Tibial nerve (tissue), 4 donors: ENCODE measurements at regions not wholly inside any gene's neighbourhood (a gene's known extent, or its start where the extent isn't known, plus 50 kb on each side); places are given as distances from the start of the nearest gene placed in this dataset.

Experiments used
- DNase-seq, 2 donors: peaks; one replicate each; pipeline ENCODE4 v3.0.0-alpha.2; 2019; ENCODE audit warnings: low spot score in 2 of 2
- H3K27ac ChIP-seq, 4 donors: fragments of 200-600 bp; sonication (generic) in 3 of 4; one replicate each; pipeline ENCODE4 v1.5.1; 2017 to 2019; ENCODE audit warnings: mild to moderate bottlenecking in 1 of 4
- H3K27me3 ChIP-seq, 2 donors: fragments of 200-600 bp; sonication (generic) in 1 of 2; one replicate each; pipeline versions ENCODE4 v1.5.1 to v1.6.0; 2017 to 2019
- H3K36me3 ChIP-seq, 3 donors: fragments of 200-600 bp; sonication (generic); one replicate each; pipeline ENCODE4 v1.5.1; 2018 to 2019
- H3K4me1 ChIP-seq, 4 donors: fragments of 200-600 bp; sonication (generic) in 3 of 4; one replicate each; pipeline ENCODE4 v1.5.1; 2017 to 2019
- H3K4me3 ChIP-seq, 4 donors: fragments of 200-600 bp; sonication (generic) in 3 of 4; one replicate each; pipeline ENCODE4 v1.5.1; 2017 to 2019; ENCODE audit warnings: mild to moderate bottlenecking in 1 of 4, moderate library complexity in 1 of 4
- H3K9me3 ChIP-seq, 4 donors: fragments of 200-600 bp; sonication (generic) in 3 of 4; one replicate each; pipeline ENCODE4 v1.5.1; 2017 to 2019
- CTCF ChIP-seq, 5 experiments: fragments of 200-600 bp in 3 of 5; fragments of 450-650 bp in 2 of 5; sonication (generic) in 3 of 5; IDR thresholded peaks; one replicate each; pipeline ENCODE4 v1.5.1; 2016 to 2019; ENCODE audit warnings: antibody characterized with exemption in 5 of 5, mild to moderate bottlenecking in 3 of 5, moderate library complexity in 2 of 5
- EP300 ChIP-seq, 2 donors: sonication (generic); formaldehyde crosslinking; IDR thresholded peaks; one replicate each; pipeline ENCODE4 v1.6.1; 2017; ENCODE audit warnings: antibody characterized with exemption in 2 of 2, mild to moderate bottlenecking in 1 of 2
- POLR2A ChIP-seq, 2 donors: fragments of 450-650 bp; IDR thresholded peaks; one replicate each; pipeline ENCODE4 v1.6.1; 2017; ENCODE audit warnings: antibody characterized with exemption in 2 of 2, mild to moderate bottlenecking in 2 of 2, moderate library complexity in 2 of 2
- WGBS, 2 donors: methylation state at CpG; one replicate each; pipeline ENCODE4 v1.1.5; 2018; 5-methylcytosine and 5-hydroxymethylcytosine counted together

GRCh38 chr13:34166406-34166805 is 348.5 kb downstream of the RFC3 start:
- Histone ChIP-seq H3K4me1 (peaks cover 0 to 19% (median 9%) of the 10 kb centered on the region in 4 donors), H3K27ac (no peak overlapping the region), H3K36me3 (no peaks in the 10 kb centered on the region), H3K4me3 (no peak overlapping the region), H3K9me3 (no peaks in the 10 kb centered on the region), H3K27me3 (no peaks in the 10 kb centered on the region)
- TF ChIP-seq EP300 (IDR thresholded peaks at IDR 0.05), result no peak
- WGBS, 2 donors, result 95 to 97% methylated on average over 2 of the region's 2 CpGs
- DNase-seq, result no peak

GRCh38 chr13:34167347-34167746 is 349.4 kb downstream of the RFC3 start:
- H3K4me1 ChIP-seq, result peaks cover 0 to 11% (median 5%) of the 10 kb centered on the region in 4 donors
- H3K27ac ChIP-seq, result no peak overlapping the region
- TF ChIP-seq CTCF (IDR thresholded peaks at IDR 0.05) (no peak), POLR2A (IDR thresholded peaks at IDR 0.05) (no peak), EP300 (IDR thresholded peaks at IDR 0.05) (no peak)
- H3K36me3 ChIP-seq, result no peaks in the 10 kb centered on the region
- H3K9me3 ChIP-seq, result no peaks in the 10 kb centered on the region
- H3K27me3 ChIP-seq, result no peaks in the 10 kb centered on the region
- no peak overlapping the region for H3K4me3 ChIP-seq
- no peak for DNase-seq
- 37 to 52% methylated on average over 2 of the region's 2 CpGs for WGBS, 2 donors

- TF ChIP-seq EP300 (IDR thresholded peaks at IDR 0.05), result no peak
- no peak for TF ChIP-seq POLR2A (IDR thresholded peaks at IDR 0.05)
- no peak for TF ChIP-seq CTCF (IDR thresholded peaks at IDR 0.05)
- no peak overlapping the region for H3K4me3 ChIP-seq
- H3K4me1 ChIP-seq, result no peaks in the 10 kb centered on the region
- H3K9me3 ChIP-seq, result no peaks in the 10 kb centered on the region
- DNase-seq, result no peak
- no peaks in the 10 kb centered on the region for H3K36me3 ChIP-seq
- no peaks in the 10 kb centered on the region for H3K27me3 ChIP-seq
- no peak overlapping the region for H3K27ac ChIP-seq
Measured at GRCh38 chr13:34172048-34172447, 354.1 kb downstream of the RFC3 start.

GRCh38 chr13:34174671-34175145 is 356.8 kb downstream of the RFC3 start:
- no peaks in the 10 kb centered on the region for H3K4me1 ChIP-seq
- H3K9me3 ChIP-seq, result no peaks in the 10 kb centered on the region
- no peaks in the 10 kb centered on the region for H3K27me3 ChIP-seq
- H3K4me3 ChIP-seq, result no peak overlapping the region
- TF ChIP-seq POLR2A (IDR thresholded peaks at IDR 0.05), result no peak
- no peak for TF ChIP-seq EP300 (IDR thresholded peaks at IDR 0.05)
- TF ChIP-seq CTCF (IDR thresholded peaks at IDR 0.05), result no peak
- DNase-seq, result no peak
- H3K36me3 ChIP-seq, result no peaks in the 10 kb centered on the region
- 59 to 61% methylated on average over 2 of the region's 2 CpGs for WGBS, 2 donors
- H3K27ac ChIP-seq, result no peak overlapping the region

- 93 to 94% methylated on average over 2 of the region's 2 CpGs for WGBS, 2 donors
- Histone ChIP-seq H3K36me3 (no peaks in the 10 kb centered on the region), H3K4me1 (no peaks in the 10 kb centered on the region), H3K4me3 (no peak overlapping the region), H3K27me3 (no peaks in the 10 kb centered on the region), H3K9me3 (no peaks in the 10 kb centered on the region), H3K27ac (no peak overlapping the region)
- no peak for DNase-seq
- TF ChIP-seq EP300 (IDR thresholded peaks at IDR 0.05) (no peak), POLR2A (IDR thresholded peaks at IDR 0.05) (no peak), CTCF (IDR thresholded peaks at IDR 0.05) (no peak)
Measured at GRCh38 chr13:34175551-34175950, 357.6 kb downstream of the RFC3 start.

GRCh38 chr13:34176633-34177032 is 358.7 kb downstream of the RFC3 start:
- WGBS, 2 donors, result 64% methylated on average over 5 of the region's 5 CpGs
- no peak for TF ChIP-seq POLR2A (IDR thresholded peaks at IDR 0.05)
- TF ChIP-seq CTCF (IDR thresholded peaks at IDR 0.05), result no peak
- TF ChIP-seq EP300 (IDR thresholded peaks at IDR 0.05), result no peak
- no peak overlapping the region for H3K27ac ChIP-seq

More at GRCh38 chr13:34176633-34177032, 358.7 kb downstream of the RFC3 start:
- Histone ChIP-seq H3K4me3 (no peak overlapping the region), H3K27me3 (no peaks in the 10 kb centered on the region), H3K9me3 (no peaks in the 10 kb centered on the region), H3K4me1 (no peaks in the 10 kb centered on the region), H3K36me3 (no peaks in the 10 kb centered on the region)
- DNase-seq, result no peak
